ENCODE measurements at regions not wholly inside any gene's neighbourhood (a gene's known extent, or its start where the extent isn't known, plus 50 kb on each side); places are given as distances from the start of the nearest gene placed in this dataset.

DNA sequence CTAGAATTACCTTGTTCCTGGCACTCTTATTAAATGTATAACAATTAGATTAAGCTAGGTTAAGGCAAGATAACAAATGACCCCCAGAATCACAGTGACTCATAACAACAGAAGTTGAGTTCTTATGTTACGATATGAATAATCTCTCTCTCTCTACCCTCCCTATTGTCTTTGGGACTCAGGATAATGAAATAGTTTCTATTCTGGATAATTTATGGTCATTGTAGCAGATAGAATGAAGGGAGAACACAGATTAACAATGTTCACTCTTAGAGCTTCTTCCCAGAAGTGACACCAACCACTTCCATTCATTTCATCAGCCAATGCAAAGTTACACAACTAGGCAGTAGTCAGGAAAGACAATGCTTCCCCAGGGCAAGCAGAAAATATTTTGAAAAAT, 334.5 kb downstream of the C11orf87 start:
- DNase-seq = no peak

DNA sequence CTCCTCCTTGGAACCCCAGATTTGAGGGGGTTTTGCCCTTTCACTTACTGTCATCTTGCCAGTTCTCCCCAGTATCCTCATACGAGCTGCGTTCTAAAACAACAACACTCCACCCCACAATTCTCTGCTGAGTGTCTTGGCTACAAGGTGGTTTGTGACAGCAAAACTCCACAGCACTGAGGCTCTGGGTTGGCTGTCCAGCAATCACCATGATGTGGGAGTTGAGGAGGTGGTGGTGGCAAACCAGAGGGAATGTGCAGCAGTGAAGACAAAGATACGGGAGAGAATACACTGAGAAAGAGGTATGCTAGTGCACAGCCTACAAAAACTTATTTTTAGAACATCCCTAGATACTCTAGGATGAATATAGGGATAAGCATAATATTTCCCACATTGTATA, 335.0 kb downstream of the C11orf87 start:
- DNase-seq = no peak

DNA sequence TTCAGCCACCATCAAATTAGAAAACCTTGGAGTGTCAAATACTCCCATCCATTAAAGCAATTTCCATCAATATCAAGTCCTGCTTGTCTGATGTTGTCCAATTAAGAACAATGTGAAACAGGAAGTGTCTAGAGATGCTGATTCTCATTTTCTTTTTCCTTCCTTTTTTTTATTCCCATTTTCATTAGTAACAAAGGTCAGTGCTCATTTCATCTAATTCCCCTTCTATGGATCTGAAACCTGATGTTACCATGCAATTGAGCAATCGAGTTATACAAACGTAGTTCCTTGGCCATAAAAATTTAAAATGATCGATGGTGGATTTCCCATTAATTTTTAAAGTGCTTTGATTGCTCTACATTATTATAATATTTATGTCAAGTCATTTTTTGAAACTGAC, 330.6 kb upstream of the ZC3H12C start:
- no peak for DNase-seq

DNA sequence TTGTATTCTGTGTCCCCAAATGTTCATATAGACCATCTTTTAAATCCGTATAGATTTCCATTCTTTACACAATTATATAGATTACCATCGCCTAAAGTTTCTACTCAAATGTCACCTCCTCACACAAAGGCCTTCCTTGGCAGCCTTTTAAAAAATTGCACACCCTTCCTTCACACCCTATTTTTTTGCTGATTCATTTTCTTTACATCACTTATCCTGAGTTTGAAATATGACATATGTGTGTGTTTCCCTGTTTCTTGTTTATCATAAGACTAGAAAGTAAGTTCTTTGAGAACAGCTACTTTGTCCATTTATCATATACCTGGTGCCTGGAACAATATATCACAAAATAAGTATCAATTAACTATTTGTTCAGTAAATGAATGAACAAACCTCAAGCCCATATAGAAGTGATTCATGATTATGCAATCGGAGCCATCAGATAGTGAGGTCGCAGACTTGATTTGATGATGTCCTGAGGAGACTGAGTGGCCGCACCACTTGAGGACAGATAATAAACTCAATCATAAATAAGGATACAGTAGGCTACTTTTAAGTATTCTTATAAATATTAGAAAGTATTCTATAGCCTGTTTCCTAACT, 327.4 kb upstream of the ZC3H12C start:
- DNase-seq = no peak

DNA sequence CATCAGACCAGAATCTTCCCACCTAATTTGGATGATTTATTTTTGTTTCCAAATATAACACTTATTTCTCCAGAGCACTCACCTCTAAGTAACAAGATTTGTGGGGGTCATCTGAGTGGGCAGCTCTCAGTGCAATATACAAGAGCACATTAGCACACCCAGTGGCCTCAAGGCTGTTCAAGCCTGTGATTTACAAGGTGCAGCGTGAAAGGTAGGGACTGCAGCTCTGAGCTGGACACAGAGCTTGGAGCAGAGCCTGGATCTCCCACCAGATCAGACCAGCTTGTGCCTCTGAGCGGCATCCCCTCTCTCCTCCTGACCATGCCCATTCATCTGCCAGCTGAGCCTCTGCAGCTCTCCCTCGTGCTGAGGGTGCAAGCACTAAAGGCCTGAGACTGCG, 323.3 kb upstream of the ZC3H12C start:
- DNase-seq = no peak

DNA sequence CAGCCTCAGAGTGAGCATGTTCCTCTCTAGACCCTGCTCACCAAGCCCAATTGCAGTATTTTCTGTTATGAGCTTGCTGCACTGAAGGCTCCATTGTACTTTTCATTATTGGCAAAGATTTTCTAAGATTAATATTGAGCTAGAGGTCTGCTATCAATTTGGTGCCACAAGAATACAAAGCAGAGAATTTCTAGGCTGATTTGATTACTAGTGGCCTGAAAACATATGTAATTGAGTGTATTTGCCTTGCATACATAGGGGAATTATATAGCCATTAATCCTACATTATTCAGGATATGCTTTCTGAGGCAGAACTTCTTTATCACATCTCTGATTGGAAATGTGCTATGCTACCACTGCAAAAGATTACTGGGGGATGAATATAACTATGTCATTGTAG, 322.9 kb upstream of the ZC3H12C start:
- no peak for DNase-seq

DNA sequence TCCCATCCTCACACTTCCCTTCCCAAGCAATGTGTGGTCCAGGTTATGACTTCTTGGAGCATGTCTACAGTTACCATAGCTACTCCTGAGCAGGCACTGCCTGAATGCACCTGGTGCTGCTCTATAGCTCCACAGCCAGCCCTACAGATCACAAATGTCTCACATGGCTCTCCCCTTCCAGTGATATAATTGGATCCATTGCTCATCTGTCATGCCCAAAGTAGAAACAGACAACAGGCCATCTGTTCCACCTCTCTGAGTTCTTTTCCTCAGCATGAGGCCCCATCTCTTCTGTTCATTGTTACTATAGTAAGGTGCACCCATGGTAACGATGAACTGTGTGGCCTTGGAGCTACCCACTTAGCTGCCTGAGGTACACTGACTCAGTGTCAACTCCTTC, 320.3 kb upstream of the ZC3H12C start:
- peak; percentile 98 for DNase-seq

DNA sequence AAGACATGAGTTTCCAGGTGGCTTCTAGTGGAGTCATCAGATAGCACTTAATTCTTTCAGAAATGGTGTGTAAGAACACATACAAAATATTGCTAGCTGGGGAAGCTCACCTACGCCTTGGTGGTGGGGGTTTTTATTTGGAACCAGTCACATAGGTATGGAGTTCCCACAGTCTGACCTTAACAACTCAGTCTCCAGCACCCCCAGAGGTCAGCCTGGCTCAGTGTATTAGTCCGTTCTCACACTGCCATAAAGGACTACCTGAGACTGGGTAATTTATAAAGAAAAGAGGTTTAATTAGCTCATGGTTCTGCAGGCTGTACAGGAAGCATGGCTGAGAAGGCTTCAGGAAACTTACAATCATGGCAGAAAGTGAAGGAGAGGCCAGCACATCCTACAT, 317.5 kb upstream of the ZC3H12C start:
- no peak for DNase-seq

DNA sequence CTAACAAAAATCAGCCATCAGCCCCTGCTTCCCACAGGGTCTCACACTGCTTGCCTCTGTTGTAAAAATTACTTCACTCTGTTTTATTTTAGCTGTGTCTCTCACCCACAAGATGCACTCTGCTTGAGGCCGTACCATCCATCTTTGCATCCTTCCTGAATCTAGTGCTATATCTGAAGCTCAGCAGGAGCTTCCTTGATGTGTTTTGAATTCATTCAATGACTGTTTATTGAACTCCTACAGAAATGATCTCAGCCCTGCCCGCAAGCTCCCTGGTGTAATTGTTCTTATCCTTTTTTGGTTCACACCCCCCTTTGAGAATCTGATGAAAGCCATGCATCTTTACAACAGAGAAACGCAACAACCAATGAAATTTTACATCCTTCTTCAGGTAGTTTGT, 310.2 kb upstream of the ZC3H12C start:
- no peak for DNase-seq

DNA sequence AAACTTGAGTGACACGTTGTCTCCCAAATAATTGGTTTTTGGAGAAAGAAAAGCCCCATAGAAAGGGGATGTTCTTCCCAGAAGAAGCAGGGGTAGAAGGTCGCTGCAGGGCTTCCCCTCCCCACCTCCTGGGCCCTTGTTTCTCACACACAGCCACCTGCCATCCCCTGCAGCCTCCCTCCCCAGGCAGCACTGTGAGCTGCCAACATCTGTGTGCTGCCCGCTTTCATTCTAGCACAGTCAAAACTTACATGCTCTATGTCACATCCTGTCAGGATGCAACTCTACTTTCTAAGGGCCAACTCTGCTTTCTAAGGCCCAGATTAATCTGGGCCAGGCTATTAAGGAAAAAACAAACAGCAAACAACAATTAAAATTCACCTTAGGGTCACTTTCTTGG, 309.4 kb upstream of the ZC3H12C start:
- peak; percentile 30 for DNase-seq

DNA sequence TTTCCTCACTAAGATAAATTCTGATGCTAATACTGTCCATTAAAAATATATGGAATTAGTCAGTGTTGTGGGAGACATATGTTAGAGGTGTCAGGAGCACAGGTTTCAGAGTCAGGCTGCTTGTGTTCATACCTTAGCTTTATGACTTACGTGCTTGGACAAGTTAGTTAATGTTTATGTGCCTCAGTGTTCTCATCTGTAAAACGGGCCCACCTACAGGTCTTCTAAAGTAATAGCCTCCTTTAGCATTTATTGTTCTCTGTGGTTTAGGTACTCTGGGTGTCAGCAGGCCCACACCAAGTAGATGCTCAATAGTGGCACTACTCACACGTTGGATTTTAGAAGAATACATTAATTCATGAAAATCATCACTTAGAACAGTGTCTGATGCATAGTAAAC, 308.7 kb upstream of the ZC3H12C start:
- DNase-seq = no peak

DNA sequence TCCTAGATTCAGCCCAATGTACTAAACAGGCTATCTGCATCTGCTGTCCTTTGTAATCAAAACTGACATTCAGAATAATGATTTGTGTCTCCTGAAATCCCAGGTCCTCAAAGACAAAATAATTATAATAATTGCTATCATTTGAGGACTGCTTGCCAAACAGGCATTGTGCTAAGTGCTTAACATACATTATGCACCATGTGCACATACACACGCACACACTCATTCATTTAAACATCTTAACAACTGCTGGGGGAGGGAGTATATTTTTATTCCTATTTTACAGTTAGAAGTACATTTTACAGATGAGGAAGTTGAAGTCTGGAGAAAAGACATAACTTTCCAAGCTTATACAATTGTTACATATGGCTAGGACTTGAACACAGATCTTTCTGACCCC, 308.0 kb upstream of the ZC3H12C start:
- DNase-seq = no peak

DNA sequence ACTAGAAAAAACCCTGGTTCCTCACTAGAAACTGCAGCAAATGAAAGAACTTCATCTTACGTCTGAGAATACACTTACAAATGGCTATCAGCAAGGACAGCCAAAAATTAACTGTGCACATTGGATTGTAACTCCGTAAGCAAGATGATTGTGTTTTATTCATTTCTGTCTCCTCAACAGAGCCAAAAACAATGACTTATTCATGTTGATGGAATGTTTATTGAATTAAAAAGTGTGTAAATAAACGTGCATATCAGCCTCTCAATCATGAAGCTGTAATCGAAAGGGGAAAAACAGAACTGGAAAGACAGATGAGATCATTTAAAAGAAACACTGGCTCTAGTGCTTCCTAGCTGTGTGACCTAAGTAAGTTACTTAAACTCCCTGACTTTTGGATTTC, 307.5 kb upstream of the ZC3H12C start:
- no peak for DNase-seq

DNA sequence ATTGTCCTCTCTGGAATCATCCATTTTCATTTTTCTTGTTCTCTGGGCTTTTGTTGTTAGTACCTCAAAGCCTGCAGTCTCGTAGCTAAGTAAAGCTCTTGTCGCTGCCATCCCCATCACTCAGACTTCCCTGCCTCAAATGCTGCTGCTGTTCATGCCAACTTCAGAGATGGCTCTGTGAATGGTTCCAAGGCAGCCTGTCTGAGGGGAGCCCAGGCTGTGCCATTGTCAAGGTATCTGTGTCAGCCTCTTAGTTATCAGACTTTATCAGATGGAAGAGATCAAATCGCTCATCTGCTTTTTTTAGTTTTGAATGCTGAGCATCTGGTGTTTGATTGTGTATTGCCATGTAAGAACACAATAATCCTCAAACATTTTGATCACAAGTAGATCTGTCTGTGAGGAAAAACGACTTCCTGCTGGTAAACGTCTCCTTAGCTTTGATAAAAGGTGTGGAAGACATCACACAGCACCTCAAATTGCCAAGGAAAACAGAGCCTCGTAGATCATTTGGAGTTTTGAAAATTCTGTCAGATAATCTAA, 304.2 kb upstream of the ZC3H12C start:
- DNase-seq = no peak

DNA sequence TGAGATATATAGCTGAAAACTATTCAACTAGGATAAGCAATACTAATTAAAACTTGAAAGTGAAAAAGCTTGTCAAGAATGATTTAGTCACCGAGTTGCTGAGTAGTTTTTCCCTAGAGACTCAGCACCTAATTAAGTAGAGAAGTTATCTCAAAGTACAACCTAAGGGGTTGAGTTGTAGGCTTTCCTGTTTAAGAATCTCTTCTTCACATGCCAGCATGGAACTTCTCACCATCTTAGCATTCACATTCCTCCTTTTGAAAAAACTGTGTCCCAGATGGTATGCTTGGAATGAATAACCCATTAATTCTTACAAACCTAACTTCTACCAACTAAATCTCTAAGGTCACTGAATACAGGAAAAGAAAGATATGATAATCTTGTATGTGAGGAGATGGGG, 303.3 kb upstream of the ZC3H12C start:
- DNase-seq = no peak

DNA sequence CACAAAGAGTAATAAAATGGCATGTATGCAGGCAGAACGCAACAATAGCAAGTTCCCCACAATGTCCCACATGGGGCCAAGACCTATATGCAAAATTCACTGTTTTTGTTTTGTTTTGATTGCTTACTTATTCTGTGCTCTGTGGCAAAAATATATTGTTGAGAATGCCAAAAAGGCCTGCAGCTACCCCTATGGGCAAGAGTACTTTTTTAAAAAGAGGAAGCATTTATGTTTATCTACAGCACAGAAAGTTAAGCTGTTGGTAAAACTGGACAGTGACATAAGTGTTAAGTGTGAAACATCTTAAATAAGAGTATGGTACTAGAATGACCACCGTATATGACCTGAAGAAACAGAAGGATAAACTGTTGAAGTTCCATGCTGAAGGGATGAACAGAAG, 301.9 kb upstream of the ZC3H12C start:
- no peak for DNase-seq

DNA sequence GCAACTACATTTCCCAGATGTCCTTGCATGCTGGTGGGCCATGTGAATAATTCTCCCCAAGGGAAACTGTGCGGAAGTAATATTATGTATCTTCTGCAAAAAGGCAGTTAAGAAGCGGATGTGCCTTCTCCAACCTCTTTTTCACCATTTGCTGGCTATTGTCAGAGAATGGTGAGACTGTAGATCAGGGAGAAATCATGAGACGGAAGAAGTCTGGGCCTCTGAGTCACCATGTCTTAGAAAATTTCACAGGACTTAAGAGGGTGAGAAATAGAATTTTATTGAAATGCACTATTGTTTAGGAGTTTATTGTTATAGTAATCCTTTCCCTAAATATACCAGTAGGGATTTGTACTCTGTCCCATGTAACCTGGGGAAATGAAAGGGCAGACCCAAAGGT, 298.7 kb upstream of the ZC3H12C start:
- no peak for DNase-seq

DNA sequence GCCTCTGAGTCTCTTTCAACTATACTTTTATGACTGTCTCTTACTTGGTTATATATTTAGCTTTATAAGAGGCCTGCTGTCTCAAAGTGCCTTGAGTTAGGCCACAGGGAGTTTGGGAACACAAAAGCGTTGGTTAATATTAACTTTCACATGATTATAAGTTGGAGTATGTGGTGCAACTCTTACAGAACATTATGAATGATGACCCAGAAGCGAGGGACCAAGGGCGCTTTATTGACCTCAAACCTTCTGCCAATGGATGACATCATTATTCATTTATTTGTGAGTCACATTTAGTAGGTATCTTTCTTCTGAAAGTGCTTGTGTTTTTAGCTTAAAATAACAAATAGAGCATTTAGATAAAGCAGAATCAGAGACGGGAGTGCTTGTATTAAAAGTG, 298.0 kb upstream of the ZC3H12C start:
- DNase-seq = no peak

DNA sequence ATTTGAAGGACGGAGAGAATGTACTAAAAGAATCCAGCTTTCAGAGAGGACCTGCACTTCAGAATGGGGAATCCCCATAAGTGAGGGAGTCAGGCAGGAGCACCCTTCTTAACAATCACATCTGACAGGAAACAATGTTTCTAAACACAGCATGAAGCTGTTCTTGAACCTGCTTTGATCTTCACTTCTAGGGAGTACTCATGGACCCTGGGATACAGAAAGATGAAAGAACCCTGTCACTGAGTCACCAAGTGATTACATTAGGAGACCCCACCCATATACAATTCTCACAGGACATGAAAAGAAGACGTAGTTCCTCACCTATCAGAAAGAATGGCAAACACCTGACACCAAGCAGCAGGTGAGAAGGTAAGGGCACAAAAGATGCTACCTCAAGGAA, 296.9 kb upstream of the ZC3H12C start:
- no peak for DNase-seq

DNA sequence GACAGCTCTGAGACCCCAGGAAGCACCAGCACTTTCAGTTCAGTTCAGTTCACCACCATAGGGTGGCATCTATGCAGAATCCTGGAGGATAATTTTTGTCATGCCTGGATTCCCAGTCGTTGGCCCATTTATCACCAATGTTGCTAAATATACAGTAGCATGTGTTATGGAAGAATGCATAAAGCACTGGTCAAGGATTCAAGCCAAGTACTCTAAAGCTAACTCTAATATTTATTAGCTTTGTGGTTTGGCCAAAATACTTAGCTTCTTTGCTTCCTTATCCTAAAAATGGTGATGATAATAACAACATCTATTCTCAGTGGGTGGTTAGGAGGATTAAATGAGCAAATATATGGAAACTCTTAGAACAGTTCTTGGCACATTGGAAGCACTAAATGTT, 294.7 kb upstream of the ZC3H12C start:
- DNase-seq = no peak

DNA sequence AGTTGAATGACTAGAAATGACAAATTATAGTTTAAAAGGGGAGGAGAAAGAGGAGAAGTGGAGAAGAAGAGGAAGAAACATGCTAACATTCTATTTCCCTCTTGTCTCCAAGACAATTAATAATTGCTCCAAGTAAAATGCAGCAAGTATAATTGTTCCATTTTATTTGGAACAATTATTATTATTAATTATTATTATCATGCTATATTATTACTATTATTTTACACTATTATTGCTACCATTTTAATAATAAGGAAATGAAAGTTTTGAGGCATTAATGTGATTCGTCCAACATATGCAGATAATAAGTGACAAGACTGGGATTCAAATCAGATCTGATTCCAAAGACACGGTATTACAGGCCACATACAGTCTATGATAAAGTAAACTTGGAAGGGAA, 293.6 kb upstream of the ZC3H12C start:
- no peak for DNase-seq

DNA sequence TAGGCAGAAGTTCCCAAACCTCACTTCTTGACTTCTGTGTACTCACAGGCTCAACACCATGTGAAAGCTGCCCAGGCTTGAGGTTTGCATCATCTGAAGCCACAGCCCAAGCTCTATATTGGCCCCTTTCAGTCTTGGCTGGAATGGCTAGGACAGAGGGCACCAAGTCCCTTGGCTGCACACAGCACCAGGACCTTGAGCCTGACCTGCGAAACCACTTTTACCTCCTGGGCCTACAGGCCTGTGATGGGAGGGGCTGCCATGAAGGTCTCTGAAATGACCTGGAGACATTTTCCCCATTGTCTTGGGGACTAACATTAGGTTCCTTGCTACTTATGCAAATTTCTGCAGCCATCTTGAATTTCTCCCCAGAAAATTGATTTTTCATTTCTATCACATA, 288.3 kb upstream of the ZC3H12C start:
- no peak for DNase-seq

DNA sequence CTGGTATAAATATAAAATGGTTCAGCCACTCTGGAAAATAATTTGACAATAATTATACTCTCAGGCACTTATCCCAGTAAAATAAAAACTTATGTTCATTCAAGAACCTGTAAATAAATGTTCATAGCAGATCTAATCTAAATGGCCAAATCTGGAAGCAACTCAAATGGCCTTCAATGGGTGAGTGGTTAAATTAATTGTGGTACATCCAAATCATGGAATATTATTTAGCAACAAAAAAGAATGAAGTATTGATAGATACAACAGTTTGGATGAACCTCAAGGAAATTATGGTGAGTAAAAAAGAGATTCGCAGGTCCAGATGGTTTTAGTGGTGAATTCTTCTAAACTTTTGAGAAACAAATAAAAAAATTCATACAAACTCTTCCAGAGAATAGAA, 287.0 kb upstream of the ZC3H12C start:
- no peak for DNase-seq

DNA sequence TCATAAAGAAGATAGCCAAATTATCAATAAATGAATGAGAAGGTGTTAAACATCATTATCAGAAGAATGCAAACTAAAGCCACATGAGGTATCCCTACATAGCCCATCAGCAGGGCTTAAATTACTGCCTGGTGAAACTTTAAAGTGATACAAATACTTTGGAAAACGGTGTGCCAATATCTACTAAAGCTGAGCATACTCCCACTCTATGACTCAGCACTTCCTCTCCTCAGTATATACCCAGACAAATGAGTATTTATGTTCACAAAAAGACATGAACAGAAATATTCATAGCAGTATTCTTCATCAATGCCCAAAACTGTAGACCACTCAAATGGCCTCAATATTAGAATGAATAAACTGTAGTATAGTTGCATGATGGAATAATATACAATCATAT, 284.6 kb upstream of the ZC3H12C start:
- DNase-seq = no peak

DNA sequence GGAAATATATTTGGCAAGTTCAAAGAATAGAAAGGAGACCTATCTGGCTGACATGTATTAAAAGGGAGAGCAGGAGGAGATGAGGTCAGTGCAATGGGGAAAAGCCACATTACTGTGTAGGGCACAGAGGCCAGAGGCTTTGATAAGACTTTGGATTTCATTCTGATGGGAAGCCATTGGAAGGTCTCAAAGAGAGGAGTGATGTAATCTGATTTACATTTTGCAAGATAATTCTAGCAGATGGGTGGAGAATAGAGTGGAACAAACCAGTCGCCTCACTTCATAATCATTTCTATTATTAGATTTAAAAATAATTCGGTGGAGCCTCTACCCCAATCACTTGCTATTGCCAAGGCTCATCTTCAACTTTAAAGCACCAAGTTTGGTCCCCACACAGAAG, 278.4 kb upstream of the ZC3H12C start:
- DNase-seq = no peak

Measured in NCI-H82 (cell line).